HUES6 (cell line): ENCODE measurements at regions not wholly inside any gene's neighbourhood (a gene's known extent, or its start where the extent isn't known, plus 50 kb on each side); places are given as distances from the start of the nearest gene placed in this dataset.

ENCODE experiments used
- H3K27ac ChIP-seq: 2 replicates; pipeline ENCODE4 v1.7.0; 2013; ENCODE audit warnings: low read depth, mild to moderate bottlenecking, low read length, inconsistent platforms
- H3K27me3 ChIP-seq: 2 replicates; pipeline ENCODE4 v1.6.1; 2013; ENCODE audit warnings: low read length; ENCODE audit not compliant: control insufficient read depth, insufficient read depth
- H3K36me3 ChIP-seq: 2 replicates; pipeline ENCODE4 v1.6.1; 2013; ENCODE audit warnings: low read length; ENCODE audit not compliant: control insufficient read depth, insufficient read depth
- H3K4me1 ChIP-seq: 2 replicates; pipeline ENCODE4 v1.6.1; 2013; ENCODE audit warnings: low read length; ENCODE audit not compliant: control insufficient read depth, insufficient read depth
- H3K4me3 ChIP-seq: 2 replicates; pipeline ENCODE4 v1.5.1; 2013; ENCODE audit warnings: low read depth, low read length
- H3K9ac ChIP-seq: one replicate; pipeline ENCODE4 v1.6.1; 2013; ENCODE audit warnings: mild to moderate bottlenecking, low read length
- H3K9me3 ChIP-seq: 2 replicates; pipeline ENCODE4 v1.6.1; 2013; ENCODE audit warnings: low read depth, low read length; ENCODE audit not compliant: control insufficient read depth, insufficient read depth

- Histone ChIP-seq H3K4me3 (no peak overlapping the region), H3K9me3 (no peaks in the 10 kb centered on the region), H3K36me3 (no peaks in the 10 kb centered on the region; the same call in 1 of the 2 replicates), H3K4me1 (peaks cover 7% of the 10 kb centered on the region; the same call in 1 of the 2 replicates), H3K9ac (no peak overlapping the region), H3K27me3 (no peaks in the 10 kb centered on the region), H3K27ac (no peak overlapping the region)
These were observed 180.5 kb downstream of the IGLL1 start for GRCh38 chr22:23399367-23400285.

- Histone ChIP-seq H3K27me3 (no peaks in the 10 kb centered on the region), H3K9me3 (no peaks in the 10 kb centered on the region), H3K36me3 (no peaks in the 10 kb centered on the region; the same call in 1 of the 2 replicates), H3K4me1 (peaks cover 7% of the 10 kb centered on the region; the same call in 1 of the 2 replicates), H3K4me3 (no peak overlapping the region), H3K27ac (no peak overlapping the region), H3K9ac (no peak overlapping the region)
These were observed 181.3 kb downstream of the IGLL1 start for GRCh38 chr22:23398701-23399366.

GRCh38 chr22:23397613-23398567 lies 182.2 kb downstream of the IGLL1 start:
- Histone ChIP-seq H3K4me3 (no peak overlapping the region), H3K4me1 (peaks cover 7% of the 10 kb centered on the region; the same call in 1 of the 2 replicates), H3K27ac (no peak overlapping the region), H3K27me3 (no peaks in the 10 kb centered on the region), H3K36me3 (no peaks in the 10 kb centered on the region; the same call in 1 of the 2 replicates), H3K9ac (no peak overlapping the region), H3K9me3 (no peaks in the 10 kb centered on the region)

GRCh38 chr22:23397008-23397612 lies 183.0 kb downstream of the IGLL1 start:
- Histone ChIP-seq H3K4me3 (no peak overlapping the region), H3K36me3 (no peaks in the 10 kb centered on the region; the same call in 1 of the 2 replicates), H3K9ac (no peak overlapping the region), H3K27me3 (no peaks in the 10 kb centered on the region), H3K9me3 (no peaks in the 10 kb centered on the region), H3K4me1 (peaks cover 7% of the 10 kb centered on the region; the same call in 1 of the 2 replicates), H3K27ac (no peak overlapping the region)

- no peak overlapping the region for H3K9ac ChIP-seq
- no peaks in the 10 kb centered on the region for H3K27me3 ChIP-seq
- no peaks in the 10 kb centered on the region; the same call in 1 of the 2 replicates for H3K36me3 ChIP-seq
- H3K27ac ChIP-seq: no peak overlapping the region
- H3K4me1 ChIP-seq: peaks cover 3% of the 10 kb centered on the region; the same call in 1 of the 2 replicates
- no peak overlapping the region for H3K4me3 ChIP-seq
- no peaks in the 10 kb centered on the region for H3K9me3 ChIP-seq
These were observed 183.6 kb downstream of the IGLL1 start for GRCh38 chr22:23396362-23397007.

- no peaks in the 10 kb centered on the region; the same call in 1 of the 2 replicates for H3K4me1 ChIP-seq
- no peak overlapping the region for H3K27ac ChIP-seq
- no peak overlapping the region for H3K4me3 ChIP-seq
- no peaks in the 10 kb centered on the region for H3K9me3 ChIP-seq
- H3K36me3 ChIP-seq: no peaks in the 10 kb centered on the region; the same call in 1 of the 2 replicates
- H3K27me3 ChIP-seq: no peaks in the 10 kb centered on the region
- H3K9ac ChIP-seq: no peak overlapping the region
These were observed 184.3 kb downstream of the IGLL1 start for GRCh38 chr22:23395530-23396361.

GRCh38 chr22:23394525-23395326 lies 185.4 kb downstream of the IGLL1 start:
- no peaks in the 10 kb centered on the region; the same call in 1 of the 2 replicates for H3K36me3 ChIP-seq
- H3K9ac ChIP-seq: no peak overlapping the region
- H3K9me3 ChIP-seq: no peaks in the 10 kb centered on the region
- H3K27ac ChIP-seq: no peak overlapping the region
- no peaks in the 10 kb centered on the region for H3K27me3 ChIP-seq
- H3K4me1 ChIP-seq: no peaks in the 10 kb centered on the region; the same call in 1 of the 2 replicates
- no peak overlapping the region for H3K4me3 ChIP-seq

GRCh38 chr22:23393721-23394320 lies 186.3 kb downstream of the IGLL1 start:
- Histone ChIP-seq H3K4me1 (peaks cover 4% of the 10 kb centered on the region; the same call in 1 of the 2 replicates), H3K9ac (no peak overlapping the region), H3K9me3 (no peaks in the 10 kb centered on the region), H3K27me3 (no peaks in the 10 kb centered on the region; the same call in 1 of the 2 replicates), H3K27ac (no peak overlapping the region), H3K36me3 (no peaks in the 10 kb centered on the region; the same call in 1 of the 2 replicates), H3K4me3 (no peak overlapping the region)
